KOPT-K1 (cell line): ENCODE measurements at regions not wholly inside any gene's neighbourhood (a gene's known extent, or its start where the extent isn't known, plus 50 kb on each side); places are given as distances from the start of the nearest gene placed in this dataset.
A peak's percentile ranks its signal among the peaks of the same experiment; 100 is the strongest.

Experiments
- H3K27ac ChIP-seq: fragments of 200-600 bp; sonication (generic); 2 replicates; pipeline ENCODE4 v1.5.1; 2016; ENCODE audit warnings: antibody characterized with exemption, mild to moderate bottlenecking, low read depth, low read length; ENCODE audit not compliant: poor library complexity, severe bottlenecking
- H3K36me3 ChIP-seq: fragments of 200-600 bp; sonication (generic); 2 replicates; pipeline ENCODE4 v1.5.1; 2017; ENCODE audit warnings: antibody characterized with exemption, mild to moderate bottlenecking, low read length, moderate library complexity; ENCODE audit not compliant: insufficient read depth
- H3K9me3 ChIP-seq: fragments of 200-600 bp; sonication (generic); 2 replicates; pipeline ENCODE4 v1.5.1; 2017; ENCODE audit warnings: antibody characterized with exemption, low read length, mild to moderate bottlenecking; ENCODE audit not compliant: insufficient read depth, poor library complexity, severe bottlenecking

- Histone ChIP-seq H3K9me3 (no peaks in the 10 kb centered on the region), H3K27ac (peak overlapping the region; percentile 51), H3K36me3 (no peaks in the 10 kb centered on the region)
Observed at GRCh38 chr6:166228839-166229528, 61.3 kb upstream of the TBXT start.

GRCh38 chr6:166228425-166228824 lies 60.8 kb upstream of the TBXT start:
- H3K27ac ChIP-seq, result peak overlapping the region; percentile 51
- no peaks in the 10 kb centered on the region for H3K36me3 ChIP-seq
- no peaks in the 10 kb centered on the region for H3K9me3 ChIP-seq

GRCh38 chr6:166223079-166223478 lies 55.4 kb upstream of the TBXT start:
- H3K27ac ChIP-seq, result no peak overlapping the region
- H3K9me3 ChIP-seq, result peaks cover 9% of the 10 kb centered on the region
- H3K36me3 ChIP-seq, result no peaks in the 10 kb centered on the region

- Histone ChIP-seq H3K36me3 (no peaks in the 10 kb centered on the region), H3K27ac (no peak overlapping the region), H3K9me3 (peaks cover 9% of the 10 kb centered on the region)
Observed at GRCh38 chr6:166222631-166223030, 55.0 kb upstream of the TBXT start.

GRCh38 chr6:166221636-166222035 lies 54.0 kb upstream of the TBXT start:
- Histone ChIP-seq H3K36me3 (no peaks in the 10 kb centered on the region), H3K9me3 (peaks cover 9% of the 10 kb centered on the region), H3K27ac (peak overlapping the region; percentile 63)

GRCh38 chr6:166221040-166221439 lies 53.4 kb upstream of the TBXT start:
- no peaks in the 10 kb centered on the region for H3K36me3 ChIP-seq
- peaks cover 9% of the 10 kb centered on the region for H3K9me3 ChIP-seq
- H3K27ac ChIP-seq, result peak overlapping the region; percentile 63
